ENCODE measurements at regions not wholly inside any gene's neighbourhood (a gene's known extent, or its start where the extent isn't known, plus 50 kb on each side); places are given as distances from the start of the nearest gene placed in this dataset.

- TF ChIP-seq CTCF (IDR thresholded peaks at IDR 0.05) (no peak), POLR2A (IDR thresholded peaks at IDR 0.05) (no peak), POLR2AphosphoS5 (IDR thresholded peaks at IDR 0.05) (no peak)
Measured at GRCh38 chr6:165769884-165770283, 106.8 kb upstream of the PDE10A start.

All from prostate gland (tissue), 2 donors.